H1 (cell line): ENCODE measurements at regions not wholly inside any gene's neighbourhood (a gene's known extent, or its start where the extent isn't known, plus 50 kb on each side); places are given as distances from the start of the nearest gene placed in this dataset.

ENCODE experiments used
- EZH2 ChIP-seq: fragments of 200-600 bp; sonication (generic); IDR thresholded peaks from 2 replicates; pipeline ENCODE4 v1.7.1; 2012; ENCODE audit warnings: low read depth, mild to moderate bottlenecking, moderate library complexity, low read length, inconsistent platforms; ENCODE audit not compliant: severe bottlenecking
- HDAC2 ChIP-seq, 2 experiments: fragments of 300-600 bp in 1 of 2; sonication (generic) in 1 of 2; IDR thresholded peaks; 2 replicates each; pipeline ENCODE4 v1.6.1; 2011 to 2012; ENCODE audit warnings: low read depth in 2 of 2, low read length in 2 of 2, mild to moderate bottlenecking in 2 of 2, moderate library complexity in 2 of 2, borderline replicate concordance in 1 of 2, inconsistent platforms in 1 of 2
- RAD21 ChIP-seq, 2 experiments: IDR thresholded peaks in 1 of 2; conservative IDR thresholded peaks in 1 of 2; 2 replicates each; pipeline ENCODE4 v1.6.1; 2011; ENCODE audit warnings: low read depth in 2 of 2, low read length in 2 of 2, improper control_type of control experiment in 1 of 2, inconsistent platforms in 1 of 2, mild to moderate bottlenecking in 1 of 2, moderate library complexity in 1 of 2
- SIRT6 ChIP-seq: IDR thresholded peaks from one replicate; pipeline ENCODE4 v1.7.1; 2012; ENCODE audit warnings: low read length, inconsistent platforms

DNA sequence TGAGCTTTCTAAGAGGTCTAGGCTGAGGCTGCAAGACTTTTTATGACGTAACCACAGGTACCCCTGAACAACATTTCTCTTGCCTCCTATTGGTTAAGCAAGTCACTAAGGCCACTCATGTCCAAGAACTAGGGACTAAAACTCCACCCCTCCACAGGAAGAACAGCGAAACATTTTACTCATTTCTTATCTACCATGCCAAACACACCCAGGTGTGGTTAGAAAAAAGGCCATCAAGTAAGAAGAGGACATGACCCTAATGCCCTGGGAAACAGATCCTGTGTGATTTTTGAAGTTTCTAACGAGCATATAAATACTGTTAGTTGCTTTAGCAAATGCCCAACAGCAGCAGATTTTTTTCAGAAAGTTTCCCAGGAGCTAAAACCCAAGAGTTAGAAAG lies 282.4 kb upstream of the DYNLRB2 start (continued):
- TF ChIP-seq RAD21 (IDR thresholded peaks at IDR 0.05 in 1 of 2, conservative IDR thresholded peaks at IDR 0.05 in 1 of 2; ENCODE audit: low read depth in 2 of 2, low read length in 2 of 2): no peak
- TF ChIP-seq EZH2: no peak
- TF ChIP-seq HDAC2 (IDR thresholded peaks at IDR 0.05; ENCODE audit: borderline replicate concordance in 1 of 2, low read depth in 2 of 2, low read length in 2 of 2): no peak
- TF ChIP-seq SIRT6: no peak
